Islet precursor cell (in vitro differentiated cells): ENCODE measurements at regions not wholly inside any gene's neighbourhood (a gene's known extent, or its start where the extent isn't known, plus 50 kb on each side); places are given as distances from the start of the nearest gene placed in this dataset.
"Not testable (repeated sequence)": the region's sequence is repeated elsewhere in the genome, so short reads cannot be mapped to it uniquely, and the experiment has no call there.

Experiments used
- DNase-seq: peaks from one replicate; pipeline ENCODE4 v3.0.0-alpha.2; 2018

DNA sequence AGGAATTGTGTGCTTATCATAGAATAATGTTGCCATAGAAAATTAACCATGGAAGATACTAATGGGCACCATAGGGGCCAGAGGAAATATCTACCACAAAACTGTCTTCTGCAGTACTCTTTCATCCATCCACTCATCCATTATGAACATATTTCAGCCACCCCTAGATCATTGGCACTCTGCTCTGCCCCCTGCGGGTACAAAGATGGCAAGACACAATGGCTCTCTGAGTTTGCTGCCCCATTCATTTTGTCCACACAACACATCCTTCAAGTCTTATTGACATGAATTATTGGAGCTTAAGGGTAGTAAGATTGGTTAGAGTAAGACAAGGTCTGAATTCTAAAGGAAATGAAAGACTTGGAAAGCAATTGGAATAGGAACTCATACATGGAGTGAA lies 1224.7 kb upstream of the CELF4 start:
- no peak for DNase-seq

DNA sequence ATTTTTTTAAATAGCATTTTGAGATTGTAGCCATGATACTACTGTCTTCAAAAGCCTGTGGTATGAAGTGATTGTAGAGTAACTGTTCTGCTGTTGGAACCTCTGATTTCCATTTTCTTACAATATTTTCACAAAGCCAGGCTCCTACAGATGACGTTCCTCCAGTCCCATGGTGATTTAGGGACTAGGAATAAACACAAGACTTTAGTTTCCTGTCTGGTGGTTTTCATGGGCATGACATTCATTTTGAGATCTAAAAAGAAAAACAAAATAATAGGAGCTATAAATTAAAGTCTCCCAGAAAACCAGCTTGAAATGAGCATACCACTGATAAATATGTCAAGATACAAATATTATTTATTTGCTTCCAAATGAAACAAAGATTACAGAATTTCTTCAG lies 1223.5 kb upstream of the CELF4 start:
- DNase-seq: no peak

DNA sequence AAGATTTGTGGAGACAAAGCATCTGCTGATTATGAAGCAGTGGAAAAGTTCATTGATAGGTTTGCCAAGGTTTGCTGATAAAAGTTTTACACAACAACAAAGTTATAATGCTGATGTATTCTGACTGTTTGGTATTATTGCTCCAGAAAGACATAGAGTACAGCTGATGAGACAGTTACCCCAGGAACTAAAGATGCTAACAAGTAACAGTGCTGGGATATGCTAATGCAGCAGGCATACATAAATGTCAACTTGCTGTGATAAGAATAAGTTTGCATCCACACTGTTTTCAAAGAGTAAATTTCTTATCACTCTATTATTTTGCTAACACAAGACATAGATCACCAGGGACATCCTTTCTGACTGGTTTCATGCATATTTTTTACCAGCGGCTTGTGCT lies 1221.3 kb upstream of the CELF4 start:
- no peak for DNase-seq

DNA sequence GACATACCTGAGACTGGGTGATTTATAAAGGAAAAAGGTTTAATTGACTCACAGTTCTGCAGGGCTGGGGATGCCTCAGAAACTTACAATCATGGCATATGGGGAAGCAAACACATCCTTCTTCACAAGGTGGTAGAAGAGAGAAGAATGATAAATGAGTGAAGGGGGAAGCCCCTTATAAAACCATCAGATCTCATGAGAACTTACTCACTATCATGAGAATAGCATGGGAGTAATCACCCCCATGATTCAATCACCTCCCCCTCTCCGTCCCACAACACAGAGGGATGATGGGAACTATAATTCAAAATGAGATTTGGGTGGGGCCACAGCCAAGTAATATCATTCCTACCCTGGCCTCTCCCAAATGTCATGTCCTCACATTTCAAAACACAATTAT lies 1206.0 kb upstream of the CELF4 start:
- DNase-seq: not testable (repeated sequence)

DNA sequence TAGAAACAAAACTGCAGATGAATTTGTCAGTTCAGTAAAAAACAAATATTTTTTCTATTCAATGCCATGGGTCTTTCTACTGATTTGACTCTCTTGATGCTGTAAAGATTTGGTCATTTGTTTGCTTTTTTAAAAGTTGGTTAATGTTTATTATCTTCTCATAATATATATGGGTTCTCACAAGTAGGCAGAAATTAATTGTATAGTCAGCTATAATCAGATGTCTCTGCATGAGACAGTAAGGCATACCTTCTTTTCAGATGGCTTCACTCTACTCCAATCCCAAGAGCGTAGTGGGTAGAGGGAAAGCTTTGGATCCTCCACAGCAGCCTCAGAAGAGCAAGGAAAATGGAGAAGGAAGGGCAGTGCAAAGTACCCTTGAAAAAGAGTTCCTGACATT lies 1202.9 kb upstream of the CELF4 start:
- no peak for DNase-seq

DNA sequence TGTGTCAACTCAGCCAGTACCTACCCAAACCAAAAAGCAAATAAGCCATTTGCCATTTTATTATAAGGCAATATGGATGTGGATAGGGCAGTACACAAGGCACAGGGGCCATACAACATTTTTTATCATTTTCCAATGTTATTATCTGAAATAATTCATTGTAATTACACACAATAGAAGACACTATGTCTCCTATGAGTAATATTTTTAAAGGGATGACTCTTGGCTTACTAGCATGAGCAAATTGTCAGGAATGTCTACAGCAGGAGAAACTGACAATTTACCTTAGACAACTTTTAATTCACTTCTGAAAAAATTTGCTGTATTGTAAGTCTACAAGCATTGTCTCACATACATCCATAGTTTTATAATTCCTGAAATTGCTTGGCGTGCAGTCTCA lies 1193.9 kb upstream of the CELF4 start:
- DNase-seq: no peak

DNA sequence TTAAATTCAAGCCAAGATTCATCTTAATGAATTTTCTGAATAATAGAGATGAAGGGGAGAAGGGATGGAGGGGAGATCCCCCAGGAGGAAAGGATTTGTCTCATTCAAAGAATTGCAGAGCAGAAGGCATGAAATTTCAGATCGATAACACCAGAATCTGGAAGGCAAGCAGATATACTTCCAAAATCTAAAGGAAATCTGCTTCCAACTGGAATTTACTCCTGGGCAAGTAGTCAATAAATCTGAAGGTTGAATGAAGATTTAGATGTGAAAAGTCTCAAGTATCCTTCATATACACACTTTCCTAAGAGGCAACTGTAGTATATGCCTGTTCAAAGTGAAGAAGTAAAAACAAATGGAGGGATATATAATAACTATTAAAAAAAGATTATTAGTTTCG lies 1190.8 kb upstream of the CELF4 start:
- no peak for DNase-seq

DNA sequence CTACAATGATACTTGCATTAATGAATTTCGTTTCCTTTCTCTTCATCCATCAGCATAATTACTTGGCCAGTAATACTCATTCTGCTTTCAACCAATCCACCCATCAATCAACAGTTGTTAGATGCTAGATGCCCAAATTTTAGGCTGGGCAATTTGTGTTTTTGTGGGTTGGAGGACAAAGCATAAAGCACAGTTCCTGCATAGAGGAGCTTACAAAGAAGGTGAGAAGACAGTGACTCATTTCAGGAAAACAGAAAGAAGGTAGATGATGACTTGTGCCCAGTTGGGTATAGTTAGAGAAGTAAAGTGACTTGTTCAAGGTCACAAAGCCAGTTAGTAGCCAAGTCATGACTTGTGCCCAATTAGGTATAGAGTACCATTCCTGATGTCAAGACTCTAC lies 1186.8 kb upstream of the CELF4 start:
- no peak for DNase-seq

DNA sequence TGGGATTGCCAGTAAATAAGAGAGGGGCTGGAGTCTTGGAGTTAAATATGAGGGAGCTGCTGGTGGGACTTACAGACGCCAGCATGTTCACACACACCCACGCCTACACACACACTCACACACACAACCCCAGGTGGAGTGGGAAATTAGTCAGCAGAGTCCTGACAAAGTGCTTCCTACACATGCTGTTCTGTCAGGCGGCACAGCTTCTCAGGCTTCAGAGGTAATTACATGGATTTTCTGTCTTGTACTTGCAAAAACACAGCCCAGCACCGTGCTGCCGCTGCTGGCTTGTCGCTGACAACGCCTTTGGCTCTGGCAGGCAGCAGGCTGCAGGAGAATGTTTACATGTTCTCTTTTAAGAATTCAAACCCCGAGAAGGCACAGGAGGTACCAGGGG lies 1186.3 kb upstream of the CELF4 start:
- peak; percentile 52 for DNase-seq

DNA sequence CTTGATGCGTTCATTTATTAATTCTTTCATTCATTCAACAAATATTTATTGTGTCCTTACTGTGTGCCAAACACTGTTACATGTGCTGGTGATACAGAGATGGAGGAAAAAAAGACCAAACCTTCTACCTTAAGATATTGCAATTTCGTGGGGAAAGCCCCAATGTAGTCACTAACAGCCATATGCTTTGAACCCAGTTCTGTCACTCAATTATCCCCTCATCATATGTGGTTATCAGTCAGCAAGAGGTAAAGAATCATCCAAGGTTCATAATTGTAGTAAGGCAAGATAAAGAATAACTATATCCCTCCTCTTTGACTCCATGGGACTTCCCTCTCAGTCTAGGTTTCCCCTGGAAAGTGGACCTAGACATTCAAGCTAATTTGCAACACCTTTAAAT lies 1185.6 kb upstream of the CELF4 start:
- no peak for DNase-seq

DNA sequence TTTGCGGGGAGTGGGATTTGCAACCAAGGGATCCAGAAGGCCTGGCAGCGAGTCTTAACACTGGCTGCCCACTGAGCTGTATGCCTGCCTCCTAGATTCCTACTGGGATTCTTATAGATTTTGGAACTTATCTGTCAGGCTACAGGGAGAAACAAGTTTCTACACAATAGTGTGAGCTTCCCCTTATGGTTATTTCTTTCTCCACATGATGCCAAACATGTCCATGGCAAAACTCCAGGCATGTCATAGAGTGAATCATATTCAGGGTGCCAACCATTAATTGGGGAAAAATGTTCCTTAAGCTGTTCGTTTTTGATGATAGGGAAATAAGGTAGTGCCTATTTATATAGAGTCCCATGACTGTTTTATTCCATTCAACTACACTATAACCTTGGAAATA lies 1185.2 kb upstream of the CELF4 start:
- no peak for DNase-seq

DNA sequence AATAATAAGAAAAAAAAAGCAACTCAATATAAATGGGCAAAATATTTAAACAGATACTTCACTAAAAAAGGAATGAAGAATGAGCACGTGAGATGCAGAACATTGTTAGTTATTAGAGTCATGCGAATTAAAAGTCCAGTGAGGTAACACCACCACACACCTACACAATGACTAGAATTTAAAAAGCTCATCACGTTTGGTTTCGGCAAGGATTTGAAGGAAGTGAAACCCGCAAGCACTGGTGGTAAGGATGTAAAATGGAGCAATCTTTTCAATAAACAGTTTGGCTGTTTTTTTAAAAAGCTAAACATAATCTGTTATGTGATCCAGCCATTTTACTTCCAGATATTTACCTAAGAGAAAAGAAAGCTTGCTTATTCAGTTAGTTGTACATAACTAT lies 1181.6 kb upstream of the CELF4 start:
- DNase-seq: no peak

DNA sequence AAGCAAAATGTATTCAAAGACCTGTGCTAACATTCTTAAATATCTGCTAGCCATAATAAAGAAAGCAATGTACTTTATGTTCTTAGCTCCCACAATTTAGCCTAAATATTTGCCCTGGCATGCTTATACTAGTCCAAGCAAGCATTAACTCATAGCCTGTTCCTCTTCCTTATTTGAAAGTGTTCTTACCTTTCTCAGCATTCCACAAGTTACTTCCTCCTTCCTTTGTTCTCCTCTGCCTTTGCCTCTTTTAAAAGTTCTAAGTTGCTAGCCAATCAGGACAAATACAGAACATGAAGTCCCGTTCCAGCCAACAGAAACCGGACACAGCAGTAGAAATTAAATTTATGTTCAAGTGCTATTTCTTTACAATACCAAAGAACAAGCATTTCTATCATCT lies 1154.6 kb upstream of the CELF4 start:
- not testable (repeated sequence) for DNase-seq

DNA sequence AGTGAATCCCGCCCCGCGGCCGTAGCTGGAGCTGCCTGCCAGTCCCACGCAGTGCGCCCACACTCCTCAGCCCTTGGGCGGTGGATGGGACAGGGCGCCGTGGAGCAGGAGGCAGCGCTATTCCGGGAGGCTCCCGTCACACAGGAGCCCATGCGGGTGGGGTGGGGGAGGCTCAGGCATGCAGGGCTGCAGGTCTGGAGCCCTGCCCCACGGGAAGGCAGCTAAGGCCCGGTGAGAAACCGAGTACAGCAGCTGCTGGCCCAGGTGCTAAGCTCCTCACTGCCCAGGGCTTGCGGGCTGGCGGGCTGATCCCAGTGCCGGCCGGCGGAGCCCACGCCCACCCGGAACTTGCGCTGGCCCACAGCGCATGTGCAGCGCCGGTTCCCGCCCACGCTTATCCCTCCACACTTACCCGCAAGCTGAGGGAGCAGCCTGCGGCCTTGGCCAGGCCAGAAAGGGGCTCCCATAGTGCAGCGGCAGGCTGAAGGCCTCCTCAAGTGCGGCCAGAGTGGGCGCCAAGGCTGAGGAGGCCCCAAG lies 1152.8 kb upstream of the CELF4 start:
- DNase-seq: no peak

DNA sequence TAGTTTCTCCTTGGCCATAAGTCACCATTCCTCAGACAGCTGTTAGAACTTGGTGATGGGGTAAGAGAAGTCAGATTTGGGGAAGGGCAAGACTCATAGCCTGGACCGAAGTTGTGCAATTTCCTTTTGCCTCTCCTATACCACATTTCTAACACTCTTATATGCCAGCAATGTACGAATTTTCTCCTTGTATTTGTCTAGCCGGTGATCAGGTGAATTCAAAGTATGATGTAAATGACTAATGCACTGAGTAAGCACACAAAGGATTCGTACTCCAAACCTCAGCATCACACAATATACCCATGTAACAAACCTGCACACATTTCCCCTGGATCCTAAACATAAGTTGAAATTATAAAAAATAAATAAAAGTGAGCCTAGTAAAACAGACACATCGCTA lies 1143.5 kb upstream of the CELF4 start:
- no peak for DNase-seq

DNA sequence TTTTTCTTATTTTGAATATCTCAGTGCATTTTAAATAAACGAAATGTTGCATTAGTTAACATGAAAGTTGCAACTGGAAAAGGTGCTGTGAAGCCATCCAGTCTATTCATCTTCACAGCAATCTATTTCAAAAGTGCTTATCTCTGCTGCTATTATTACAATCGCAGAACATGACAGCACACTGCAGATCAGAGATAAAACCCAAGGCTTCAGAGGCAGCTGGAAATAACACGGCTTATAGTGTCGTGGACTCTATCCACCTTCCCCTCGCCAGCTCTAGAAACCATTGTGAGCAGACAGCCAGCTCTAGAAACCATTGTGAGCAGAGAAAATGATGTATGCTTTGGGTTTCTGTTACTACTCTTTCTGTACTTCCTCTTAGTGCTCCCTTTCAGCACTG lies 1140.8 kb upstream of the CELF4 start:
- no peak for DNase-seq

DNA sequence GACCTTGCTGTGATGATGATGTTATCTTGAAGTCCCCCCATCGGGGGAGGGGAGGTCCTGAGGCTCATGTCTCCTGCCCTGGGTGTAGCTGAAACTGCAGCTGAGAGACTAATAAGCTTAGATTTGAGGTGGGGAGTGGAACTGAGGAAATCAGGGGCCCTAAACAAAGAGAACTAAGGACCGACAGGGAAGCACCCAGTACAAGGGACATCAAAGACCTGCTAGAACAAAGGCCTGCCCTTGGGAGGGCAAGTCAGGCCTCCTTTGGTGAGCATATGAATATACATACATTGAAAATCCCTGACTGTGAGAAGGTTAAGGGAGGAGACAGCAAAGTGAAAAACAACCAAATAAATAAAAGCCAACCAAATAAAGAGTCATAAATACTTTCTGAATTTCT lies 1132.5 kb upstream of the CELF4 start:
- no peak for DNase-seq

DNA sequence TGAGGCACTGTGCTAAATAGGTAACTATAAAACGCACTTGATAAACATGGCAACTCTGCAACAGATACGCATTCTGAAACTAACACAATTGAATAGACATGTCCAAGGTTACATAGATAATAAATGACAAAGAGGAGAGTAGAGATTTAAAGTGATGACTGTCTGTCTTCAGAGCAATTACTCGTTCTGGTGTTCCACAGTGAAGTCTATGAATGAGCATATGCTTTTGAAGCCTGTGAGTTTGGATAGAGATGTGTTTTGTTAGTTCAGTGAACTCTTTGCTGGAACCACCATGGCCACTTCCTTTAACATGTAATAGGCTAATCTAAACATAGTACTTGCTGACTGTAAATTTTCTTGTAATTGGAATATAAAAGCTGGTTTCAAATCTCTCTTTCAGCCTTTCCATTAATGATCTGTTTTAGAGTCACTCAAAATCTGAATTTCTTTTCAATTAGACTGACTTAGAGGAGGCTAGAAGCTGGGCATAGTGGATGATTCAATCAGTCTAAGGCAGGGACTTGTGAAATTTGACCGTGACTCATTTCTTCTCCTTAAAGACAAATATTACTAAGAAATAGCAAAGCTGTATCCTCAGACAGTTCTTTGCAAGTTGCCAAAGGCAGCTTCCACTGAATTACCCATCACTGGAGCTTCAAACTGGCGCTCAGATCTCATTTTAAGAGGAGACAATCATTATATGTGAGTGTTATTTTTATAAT lies 1130.1 kb upstream of the CELF4 start:
- no peak for DNase-seq

DNA sequence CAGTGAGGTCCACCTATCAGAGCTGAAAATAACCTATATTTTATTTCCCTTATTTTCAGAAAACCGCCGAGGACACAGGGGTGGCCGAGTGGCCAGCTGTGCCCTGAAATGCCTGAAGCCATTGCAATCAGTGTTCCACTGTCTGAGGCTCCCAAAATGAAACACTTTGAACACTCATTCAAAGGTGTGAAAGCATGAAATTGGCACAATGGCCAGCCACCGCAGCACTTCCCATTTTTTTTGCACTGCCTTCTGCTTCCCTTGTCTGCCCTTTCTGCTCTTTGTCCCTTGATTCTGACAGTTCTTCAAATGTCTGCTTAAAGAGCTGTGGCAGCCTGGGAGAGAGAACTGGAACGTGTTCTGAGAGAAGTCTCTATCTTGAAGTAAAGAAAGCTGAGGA lies 1127.5 kb upstream of the CELF4 start:
- DNase-seq: no peak

DNA sequence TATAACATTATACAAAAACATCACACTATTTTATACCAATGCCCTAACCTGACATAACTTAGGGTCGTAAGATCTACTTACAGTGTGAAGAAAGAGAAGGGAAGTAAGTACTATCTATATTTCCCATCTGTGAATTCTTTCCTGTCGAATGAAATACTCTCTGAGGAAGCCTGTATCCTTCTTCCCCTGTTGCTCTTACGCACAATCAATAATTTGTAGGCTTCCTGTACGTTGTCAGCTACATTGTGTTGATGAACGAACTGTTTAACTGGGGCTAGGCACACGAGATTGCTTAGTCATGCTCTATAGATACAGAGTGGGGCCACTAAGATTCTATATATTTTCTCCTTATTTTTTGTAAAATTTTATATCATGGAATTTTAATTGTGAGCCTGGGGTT lies 1125.0 kb upstream of the CELF4 start:
- no peak for DNase-seq

DNA sequence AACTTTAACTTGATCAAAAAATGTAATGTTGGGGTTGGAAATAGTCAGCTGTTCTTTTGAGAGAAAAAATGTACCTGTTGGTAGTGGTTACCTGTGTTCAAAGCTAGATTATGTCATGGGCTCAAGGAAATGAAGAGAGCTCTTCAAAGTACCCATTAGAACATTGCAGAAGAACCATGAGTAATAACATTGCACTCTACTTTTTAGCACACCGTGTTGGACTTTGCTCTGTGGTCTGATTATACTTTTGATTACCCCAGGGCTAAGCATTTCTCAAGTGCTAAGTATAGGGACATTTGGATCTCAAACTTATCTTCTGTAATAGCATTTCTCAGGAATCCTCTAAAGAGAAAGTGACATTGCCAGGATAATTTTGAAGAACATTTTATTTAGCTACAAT lies 1122.8 kb upstream of the CELF4 start:
- no peak for DNase-seq

DNA sequence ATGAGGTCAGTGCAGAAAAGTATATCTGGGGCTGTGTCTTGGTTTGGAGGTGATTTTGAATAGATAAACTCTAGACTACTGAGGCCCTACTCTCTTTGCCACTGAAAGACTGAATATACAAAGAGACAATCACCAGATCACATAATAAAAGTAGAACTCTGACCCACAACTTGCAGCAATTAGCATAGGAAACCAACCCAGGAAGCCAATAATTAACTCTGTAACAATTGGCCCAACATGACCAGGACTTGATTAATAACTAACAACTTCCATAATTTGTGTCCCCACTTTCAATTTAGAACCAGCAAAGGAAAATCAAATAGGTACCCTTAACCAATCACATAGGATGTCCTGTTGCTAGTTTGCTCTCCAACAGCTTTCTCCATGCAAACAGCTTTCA lies 1104.9 kb upstream of the CELF4 start:
- DNase-seq: no peak

DNA sequence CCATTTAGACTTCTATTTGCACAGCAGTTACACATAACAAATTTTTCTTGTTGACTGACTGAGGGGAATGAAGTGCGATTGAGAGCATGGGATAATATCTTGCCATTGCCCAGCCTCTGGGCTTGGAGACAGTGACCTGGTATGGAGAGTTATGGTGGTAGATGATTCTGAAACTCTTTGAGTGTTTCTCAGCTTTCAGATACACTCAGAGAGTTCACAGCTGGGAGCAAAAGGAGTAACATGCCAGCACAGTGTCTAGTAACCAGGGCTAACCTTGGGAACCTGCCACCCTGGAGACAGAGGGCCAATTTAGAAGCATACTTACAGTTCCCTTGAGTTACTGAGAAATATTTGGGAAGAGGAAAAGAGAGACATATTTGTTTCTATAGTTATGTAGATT lies 1099.3 kb upstream of the CELF4 start:
- no peak for DNase-seq

DNA sequence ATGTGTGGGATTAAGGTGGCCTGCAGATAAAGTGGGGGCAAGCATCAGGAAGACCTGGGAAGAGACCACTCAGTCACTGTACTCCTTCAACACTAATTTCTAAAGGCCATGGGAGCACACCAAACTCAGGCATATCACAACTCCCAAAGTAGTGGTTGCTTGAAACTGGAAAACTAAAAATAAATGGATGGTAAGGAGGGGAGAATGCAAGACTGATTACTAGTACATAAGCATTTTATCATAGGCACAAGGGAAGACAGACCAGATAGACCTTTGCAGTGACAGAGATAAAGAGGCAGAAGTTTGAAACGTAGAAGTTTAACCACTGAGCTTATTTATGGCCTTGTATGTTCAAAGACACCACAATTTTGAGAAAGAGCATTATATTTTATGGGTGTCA lies 1098.1 kb upstream of the CELF4 start:
- DNase-seq: no peak

DNA sequence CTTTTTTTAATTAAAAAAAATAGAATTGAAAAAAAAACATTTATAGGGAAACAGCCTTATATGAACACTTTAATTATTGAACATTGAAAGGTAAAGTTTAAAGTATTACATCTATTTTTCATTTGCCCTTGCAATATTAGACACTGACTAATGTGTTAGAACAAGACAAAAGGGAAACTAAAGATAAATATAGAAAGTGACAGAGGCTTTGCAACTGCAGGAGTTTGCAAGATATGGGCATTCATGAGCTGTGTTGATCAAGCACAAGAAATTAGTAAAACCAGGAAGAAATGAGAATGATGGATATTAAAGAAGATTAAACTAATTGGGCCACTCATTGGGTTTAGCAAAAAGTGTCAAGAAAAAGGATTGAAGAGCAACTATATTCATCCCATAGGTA lies 1097.7 kb upstream of the CELF4 start:
- no peak for DNase-seq

DNA sequence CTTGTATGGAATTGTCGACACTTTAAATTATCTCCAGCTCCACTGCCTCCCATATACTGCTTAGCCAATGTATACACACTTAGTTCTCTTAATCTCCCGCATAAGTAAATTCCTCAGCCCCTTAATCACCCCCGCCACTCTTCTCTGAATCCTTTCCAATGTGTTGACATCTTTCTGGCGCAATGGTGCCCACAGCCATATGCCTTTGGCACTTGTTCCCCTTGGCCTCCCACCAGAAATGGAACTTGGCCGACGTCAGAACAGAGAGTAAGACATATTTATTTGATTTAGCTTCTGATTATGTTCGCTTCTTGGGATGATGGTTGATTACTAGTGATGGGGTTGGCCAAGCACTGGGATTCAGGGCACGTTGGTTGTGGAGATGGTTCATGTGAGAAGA lies 1089.3 kb upstream of the CELF4 start:
- DNase-seq: no peak
